IPS-20b (cell line): ENCODE measurements at regions not wholly inside any gene's neighbourhood (a gene's known extent, or its start where the extent isn't known, plus 50 kb on each side); places are given as distances from the start of the nearest gene placed in this dataset.
"Not testable (repeated sequence)": the region's sequence is repeated elsewhere in the genome, so short reads cannot be mapped to it uniquely, and the experiment has no call there.

Source experiments
- H3K27ac ChIP-seq: one replicate; pipeline ENCODE4 v1.5.1; 2013; ENCODE audit warnings: low read length
- H3K27me3 ChIP-seq: 2 replicates; pipeline ENCODE4 v1.6.1; 2013; ENCODE audit warnings: mild to moderate bottlenecking, low read length, inconsistent platforms; ENCODE audit not compliant: insufficient read depth
- H3K36me3 ChIP-seq: 2 replicates; pipeline ENCODE4 v1.6.1; 2013; ENCODE audit warnings: low read depth, mild to moderate bottlenecking, inconsistent platforms, low read length, moderate library complexity; ENCODE audit not compliant: insufficient read depth
- H3K4me1 ChIP-seq: 2 replicates; pipeline ENCODE4 v1.6.1; 2013; ENCODE audit warnings: mild to moderate bottlenecking, control low read depth, inconsistent platforms, low read length, moderate library complexity; ENCODE audit not compliant: insufficient read depth
- H3K4me3 ChIP-seq: 2 replicates; pipeline ENCODE4 v1.5.1; 2013; ENCODE audit warnings: mild to moderate bottlenecking, low read length, inconsistent platforms
- H3K9ac ChIP-seq: 2 replicates; pipeline ENCODE4 v1.6.1; 2013; ENCODE audit warnings: low read depth, mild to moderate bottlenecking, inconsistent platforms, low read length, moderate library complexity
- H3K9me3 ChIP-seq: 2 replicates; pipeline ENCODE4 v1.6.1; 2013; ENCODE audit warnings: mild to moderate bottlenecking, low read depth, low read length, inconsistent platforms; ENCODE audit not compliant: insufficient read depth

DNA sequence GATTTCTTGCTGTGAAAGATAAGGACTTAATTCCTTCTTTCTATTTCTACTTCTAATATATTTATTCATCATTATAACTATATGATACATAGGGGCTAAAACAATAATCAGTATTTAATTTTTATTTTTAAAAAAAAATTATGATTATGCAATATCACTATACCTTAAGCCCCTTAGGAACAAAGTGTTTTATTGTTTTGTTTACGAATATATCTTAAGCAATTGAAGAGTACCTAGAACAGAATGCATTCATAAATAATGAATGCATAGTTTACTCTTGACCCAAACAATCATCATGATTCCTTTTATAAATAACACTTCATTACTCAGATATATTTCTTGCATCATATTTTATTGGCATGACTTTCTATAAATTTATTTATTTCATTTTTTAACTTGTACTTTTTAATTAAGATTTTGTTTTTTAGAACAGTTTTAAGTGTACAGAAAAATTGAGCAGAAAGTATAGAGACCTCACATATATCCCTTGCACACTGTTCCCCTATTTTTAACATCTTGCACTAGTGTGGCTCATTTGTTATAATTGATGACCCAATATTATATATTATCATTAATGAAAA, 339.9 kb upstream of the SPRY2 start:
- Histone ChIP-seq H3K9me3 (no peaks in the 10 kb centered on the region), H3K4me3 (no peak overlapping the region), H3K9ac (no peak overlapping the region), H3K4me1 (no peaks in the 10 kb centered on the region; the same call in 1 of the 2 replicates), H3K27me3 (no peaks in the 10 kb centered on the region), H3K36me3 (no peaks in the 10 kb centered on the region), H3K27ac (no peak overlapping the region)

DNA sequence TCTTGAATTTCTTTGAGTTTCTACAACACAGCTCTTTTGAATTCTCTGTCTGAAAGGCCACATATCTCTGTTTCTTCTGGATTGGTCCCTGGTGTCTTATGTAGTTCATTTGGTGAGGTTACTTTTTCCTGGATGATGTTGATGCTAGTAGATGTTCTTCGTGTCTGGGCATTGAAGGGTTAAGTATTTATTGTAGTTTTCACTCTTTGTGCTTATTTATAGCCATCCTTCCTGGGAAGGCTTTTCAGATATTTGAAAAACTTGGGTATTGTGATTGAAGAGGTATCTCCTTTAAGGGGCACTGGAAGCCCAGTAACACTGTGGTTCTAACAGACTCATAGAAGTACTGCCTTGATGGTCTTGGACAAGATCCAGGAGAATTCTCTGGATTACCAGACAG, 338.5 kb upstream of the SPRY2 start:
- Histone ChIP-seq H3K4me1 (no peaks in the 10 kb centered on the region; the same call in 1 of the 2 replicates), H3K9ac (no peak overlapping the region), H3K36me3 (no peaks in the 10 kb centered on the region), H3K9me3 (no peaks in the 10 kb centered on the region), H3K27ac (no peak overlapping the region), H3K27me3 (no peaks in the 10 kb centered on the region), H3K4me3 (no peak overlapping the region)

GRCh38 chr13:80677227-80677626, 336.3 kb upstream of the SPRY2 start:
- Histone ChIP-seq H3K4me3 (no peak overlapping the region), H3K9ac (no peak overlapping the region), H3K27ac (no peak overlapping the region), H3K4me1 (no peaks in the 10 kb centered on the region), H3K36me3 (no peaks in the 10 kb centered on the region), H3K9me3 (peaks cover 14% of the 10 kb centered on the region; the same call in 1 of the 2 replicates), H3K27me3 (no peaks in the 10 kb centered on the region)

DNA sequence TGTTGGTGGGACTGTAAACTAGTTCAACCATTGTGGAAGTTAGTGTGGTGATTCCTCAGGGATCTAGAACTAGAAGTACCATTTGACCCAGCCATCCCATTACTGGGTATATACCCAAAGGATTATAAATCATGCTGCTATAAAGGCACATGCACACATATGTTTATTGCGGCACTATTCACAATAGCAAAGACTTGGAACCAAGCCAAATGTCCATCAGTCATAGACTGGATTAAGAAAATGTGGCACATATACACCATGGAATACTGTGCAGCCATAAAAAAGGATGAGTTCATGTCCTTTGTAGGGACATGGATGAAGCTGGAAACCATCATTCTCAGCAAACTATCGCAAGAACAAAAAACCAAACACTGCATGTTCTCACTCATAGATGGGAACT, 334.5 kb upstream of the SPRY2 start:
- H3K27ac ChIP-seq, H3K36me3 ChIP-seq, H3K4me1 ChIP-seq, H3K4me3 ChIP-seq, H3K9ac ChIP-seq, H3K27me3 ChIP-seq: not testable (repeated sequence)
- H3K9me3 ChIP-seq, result peaks cover 14% of the 10 kb centered on the region; the same call in 1 of the 2 replicates

DNA sequence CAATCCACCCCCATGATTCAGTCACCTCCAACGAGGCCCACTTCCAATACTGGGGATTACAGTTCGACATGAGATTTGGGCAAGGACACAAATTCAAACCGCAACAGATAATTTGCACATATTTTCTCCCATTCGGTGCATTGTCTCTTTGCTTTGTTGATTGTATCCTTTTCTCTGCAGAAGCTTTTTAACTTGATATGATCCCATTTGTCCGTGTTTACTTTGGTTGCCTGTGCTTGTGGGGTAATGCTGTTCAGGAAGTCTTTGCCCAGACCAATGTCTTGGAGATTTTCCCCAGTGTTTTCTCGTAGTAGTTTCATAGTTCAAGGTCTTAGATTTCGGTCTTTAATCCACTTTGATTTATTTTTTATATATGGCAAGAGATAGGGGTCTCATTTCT, 330.8 kb upstream of the SPRY2 start:
- H3K27me3 ChIP-seq, result no peaks in the 10 kb centered on the region
- no peak overlapping the region for H3K4me3 ChIP-seq
- H3K9ac ChIP-seq, result no peak overlapping the region
- no peaks in the 10 kb centered on the region for H3K4me1 ChIP-seq
- peaks cover 14% of the 10 kb centered on the region; the same call in 1 of the 2 replicates for H3K9me3 ChIP-seq
- no peaks in the 10 kb centered on the region for H3K36me3 ChIP-seq
- H3K27ac ChIP-seq, result no peak overlapping the region

DNA sequence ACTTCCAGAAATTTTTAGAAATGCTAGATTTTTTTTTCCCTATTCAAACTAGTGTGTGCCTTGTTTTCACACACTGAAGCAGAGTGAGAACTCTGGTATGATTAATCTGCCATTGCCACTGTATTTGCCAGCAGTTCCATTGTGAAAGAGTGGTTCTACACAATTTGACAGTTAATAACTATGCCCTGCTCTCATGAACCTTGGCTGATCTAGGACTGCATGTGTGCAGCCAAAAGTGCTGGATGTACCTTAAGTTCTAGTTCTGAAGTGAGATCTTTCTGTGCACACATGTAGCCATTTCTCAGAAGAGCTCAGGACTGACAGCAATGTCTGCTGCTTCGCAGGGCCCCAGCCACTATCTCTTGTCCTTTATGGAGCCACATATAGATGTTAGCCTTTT, 328.2 kb upstream of the SPRY2 start:
- no peak overlapping the region for H3K9ac ChIP-seq
- no peaks in the 10 kb centered on the region for H3K36me3 ChIP-seq
- H3K9me3 ChIP-seq, result peaks cover 14% of the 10 kb centered on the region; the same call in 1 of the 2 replicates
- H3K27me3 ChIP-seq, result no peaks in the 10 kb centered on the region
- no peak overlapping the region for H3K4me3 ChIP-seq
- H3K4me1 ChIP-seq, result no peaks in the 10 kb centered on the region
- H3K27ac ChIP-seq, result no peak overlapping the region

DNA sequence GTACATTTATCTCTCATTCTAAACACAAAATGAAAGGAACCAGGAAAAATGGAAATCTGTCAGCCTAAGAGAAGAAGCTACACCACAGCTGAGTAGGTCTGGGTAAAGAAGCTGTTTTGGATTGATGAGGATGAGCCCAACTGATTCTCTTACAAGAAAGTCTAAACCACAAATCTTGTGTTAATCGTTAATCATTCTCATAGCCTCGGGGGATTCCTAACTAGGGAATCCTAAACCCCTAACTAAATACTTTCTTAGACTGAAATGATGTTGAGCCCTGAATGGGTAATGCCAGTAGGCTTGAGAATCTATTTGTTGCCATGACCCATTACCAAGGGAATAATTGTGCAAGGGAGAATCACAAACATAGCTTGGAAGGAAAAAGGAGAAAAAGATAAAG, 327.5 kb upstream of the SPRY2 start:
- peaks cover 13% of the 10 kb centered on the region; the same call in 1 of the 2 replicates for H3K9me3 ChIP-seq

GRCh38 chr13:80666782-80667552, 326.0 kb upstream of the SPRY2 start:
- Histone ChIP-seq H3K36me3 (no peaks in the 10 kb centered on the region), H3K9me3 (no peaks in the 10 kb centered on the region), H3K27me3 (no peaks in the 10 kb centered on the region), H3K4me1 (no peaks in the 10 kb centered on the region), H3K9ac (no peak overlapping the region), H3K4me3 (no peak overlapping the region), H3K27ac (no peak overlapping the region)

More for the DNA sequence above, 327.5 kb upstream of the SPRY2 start:
- H3K36me3 ChIP-seq, result no peaks in the 10 kb centered on the region
- H3K4me3 ChIP-seq, result no peak overlapping the region
- no peak overlapping the region for H3K27ac ChIP-seq
- no peaks in the 10 kb centered on the region for H3K27me3 ChIP-seq
- H3K9ac ChIP-seq, result no peak overlapping the region
- no peaks in the 10 kb centered on the region for H3K4me1 ChIP-seq

DNA sequence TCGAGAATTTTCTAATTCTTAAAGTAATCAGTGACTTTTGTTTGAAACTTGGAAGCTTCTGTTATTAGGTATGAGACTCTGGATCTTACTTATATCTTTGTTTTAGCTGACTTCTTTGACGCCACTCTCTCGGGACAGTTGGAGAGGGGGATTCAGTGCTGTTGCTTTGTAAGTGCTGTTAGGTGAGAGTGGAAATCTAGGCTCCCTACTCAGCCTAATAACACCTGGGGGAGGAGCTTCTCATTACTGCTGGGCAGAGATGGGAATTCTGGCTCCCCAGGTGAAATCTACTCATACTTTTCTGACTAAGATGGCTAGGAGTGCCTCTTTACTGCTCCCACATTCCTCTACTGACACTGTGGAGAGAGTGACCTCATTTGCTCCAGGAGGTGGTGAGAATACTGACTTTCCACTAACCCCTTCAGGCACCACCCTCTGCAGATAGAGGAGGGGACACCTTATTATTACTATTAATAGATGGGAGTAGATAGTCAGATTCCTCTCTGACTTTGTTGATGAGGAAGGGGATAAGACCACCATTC, 324.9 kb upstream of the SPRY2 start:
- H3K9ac ChIP-seq, result no peak overlapping the region
- no peak overlapping the region for H3K4me3 ChIP-seq
- H3K27me3 ChIP-seq, result no peaks in the 10 kb centered on the region
- no peaks in the 10 kb centered on the region for H3K36me3 ChIP-seq
- H3K27ac ChIP-seq, result no peak overlapping the region
- no peaks in the 10 kb centered on the region for H3K9me3 ChIP-seq
- no peaks in the 10 kb centered on the region for H3K4me1 ChIP-seq

DNA sequence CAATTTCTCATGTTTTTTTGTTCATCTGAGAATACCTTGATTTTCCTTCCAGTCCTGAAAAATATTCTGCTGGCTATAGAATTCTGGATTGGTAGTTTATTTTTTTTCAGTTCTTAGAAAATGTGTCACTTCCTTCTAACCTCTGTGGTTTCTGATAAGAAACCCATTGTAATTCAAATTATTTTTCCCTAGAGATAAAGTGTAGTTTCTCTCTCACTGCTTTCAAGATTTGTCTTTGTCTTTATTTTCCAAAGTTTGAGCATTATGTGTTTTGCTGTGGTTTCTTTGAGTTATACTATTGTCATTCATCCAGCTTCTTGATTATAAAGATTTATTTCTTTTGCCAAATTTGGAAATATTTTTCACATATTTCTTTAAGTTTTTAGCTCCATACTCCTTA, 324.0 kb upstream of the SPRY2 start:
- no peak overlapping the region for H3K4me3 ChIP-seq
- no peaks in the 10 kb centered on the region for H3K9me3 ChIP-seq
- H3K4me1 ChIP-seq, result no peaks in the 10 kb centered on the region

DNA sequence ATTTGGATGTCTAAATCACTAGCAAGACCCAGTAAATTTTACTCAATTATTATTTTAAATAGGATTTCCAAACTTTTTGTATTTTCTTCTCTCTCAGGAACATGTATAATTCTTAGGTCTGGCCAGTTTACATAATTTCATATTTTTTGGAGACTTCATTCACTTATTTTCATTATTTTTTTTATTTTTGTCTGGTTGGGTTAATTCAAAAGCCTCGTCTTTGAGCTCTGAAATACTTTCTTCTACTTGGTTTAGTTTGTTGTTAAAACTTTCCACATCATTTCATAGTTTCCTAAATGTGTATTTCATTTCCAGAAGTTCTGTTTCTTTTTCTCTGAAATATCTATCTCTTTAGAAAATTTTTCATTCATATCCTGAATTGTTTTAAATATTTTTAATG, 322.9 kb upstream of the SPRY2 start:
- H3K4me1 ChIP-seq, result no peaks in the 10 kb centered on the region
- H3K4me3 ChIP-seq, result no peak overlapping the region
- no peaks in the 10 kb centered on the region for H3K36me3 ChIP-seq
- no peak overlapping the region for H3K27ac ChIP-seq
- no peak overlapping the region for H3K9ac ChIP-seq
- no peaks in the 10 kb centered on the region for H3K27me3 ChIP-seq
- no peaks in the 10 kb centered on the region for H3K9me3 ChIP-seq

More for the DNA sequence above, 324.0 kb upstream of the SPRY2 start:
- no peak overlapping the region for H3K9ac ChIP-seq
- no peak overlapping the region for H3K27ac ChIP-seq
- no peaks in the 10 kb centered on the region for H3K27me3 ChIP-seq
- no peaks in the 10 kb centered on the region for H3K36me3 ChIP-seq

- H3K9me3 ChIP-seq, result no peaks in the 10 kb centered on the region
- no peaks in the 10 kb centered on the region for H3K4me1 ChIP-seq
- H3K27me3 ChIP-seq, result no peaks in the 10 kb centered on the region
- H3K4me3 ChIP-seq, result no peak overlapping the region
- H3K9ac ChIP-seq, result no peak overlapping the region
- no peak overlapping the region for H3K27ac ChIP-seq
- H3K36me3 ChIP-seq, result no peaks in the 10 kb centered on the region
These were observed 317.8 kb upstream of the SPRY2 start for GRCh38 chr13:80658705-80659104.
